EH (cell line): ENCODE measurements at regions not wholly inside any gene's neighbourhood (a gene's known extent, or its start where the extent isn't known, plus 50 kb on each side); places are given as distances from the start of the nearest gene placed in this dataset.
"Not testable (repeated sequence)": the region's sequence is repeated elsewhere in the genome, so short reads cannot be mapped to it uniquely, and the experiment has no call there.

ENCODE experiments used
- DNase-seq: peaks from one replicate; pipeline ENCODE4 v3.0.0-alpha.2; 2015; ENCODE audit warnings: low read depth

DNA sequence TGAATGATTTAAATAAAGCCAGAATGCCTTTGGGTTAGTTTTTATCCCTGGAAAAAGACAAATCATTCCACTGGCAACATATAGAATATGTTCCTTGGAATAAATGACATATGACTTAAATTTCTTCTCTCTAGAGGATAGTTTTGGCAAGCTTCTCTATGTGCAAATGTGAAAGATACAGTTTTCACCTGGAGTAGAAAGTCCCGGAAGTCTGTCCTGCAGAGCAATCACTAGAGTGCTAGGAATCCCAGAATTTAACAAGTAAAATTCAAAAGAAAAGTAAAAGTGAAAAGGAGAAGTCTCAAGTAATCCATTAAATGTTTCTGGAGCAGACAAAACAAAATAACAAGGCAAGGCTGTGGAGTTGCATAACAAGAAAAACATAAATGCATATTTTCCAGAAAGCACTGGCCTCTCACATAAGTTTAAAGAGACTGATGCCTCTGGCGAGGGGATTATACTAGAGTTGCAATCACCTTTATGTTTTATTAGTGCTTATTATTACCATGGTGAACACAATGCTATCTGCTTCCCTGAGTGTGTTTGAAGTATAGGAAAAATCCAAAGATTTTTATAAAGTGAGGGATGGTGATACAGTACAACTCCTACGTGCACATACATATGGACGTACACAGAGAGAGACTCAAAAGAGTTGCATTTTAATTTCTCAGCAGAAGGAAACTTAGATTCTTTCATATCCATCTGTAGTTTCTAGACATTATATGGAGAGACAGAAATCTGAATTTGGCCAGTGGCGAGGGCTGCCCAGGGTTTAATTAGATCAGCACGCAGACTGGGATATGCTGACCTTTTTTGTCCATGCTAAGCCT is 188.3 kb upstream of the ANKRD55 start:
- no peak for DNase-seq

- no peak for DNase-seq
These were observed 187.2 kb upstream of the ANKRD55 start for GRCh38 chr5:56420323-56420722.

DNA sequence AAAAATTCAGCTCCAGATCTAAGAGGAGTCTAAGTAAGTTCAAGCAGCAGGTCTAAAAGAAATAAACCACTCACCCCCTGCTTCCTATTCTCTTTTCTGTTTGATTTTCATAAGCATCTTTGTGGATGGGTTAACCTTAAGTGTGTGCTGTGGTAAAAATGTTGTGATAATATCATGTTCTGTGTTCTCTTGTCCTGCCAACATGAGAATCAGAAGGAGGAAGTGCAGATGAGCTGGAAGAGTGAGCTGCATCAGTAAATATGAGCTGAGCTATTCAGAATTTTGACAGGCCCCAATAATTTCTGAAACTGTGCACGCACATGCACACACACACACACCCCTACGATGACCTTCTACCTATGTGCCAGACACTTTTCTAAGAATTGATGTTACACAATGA is 186.5 kb upstream of the ANKRD55 start:
- DNase-seq: no peak

- DNase-seq: peak; percentile 94
These were observed 182.2 kb upstream of the ANKRD55 start for GRCh38 chr5:56415356-56415765.

- DNase-seq: peak; percentile 55
These were observed 180.9 kb upstream of the ANKRD55 start for GRCh38 chr5:56414066-56414465.

GRCh38 chr5:56413546-56413945 is 180.4 kb upstream of the ANKRD55 start:
- no peak for DNase-seq

DNA sequence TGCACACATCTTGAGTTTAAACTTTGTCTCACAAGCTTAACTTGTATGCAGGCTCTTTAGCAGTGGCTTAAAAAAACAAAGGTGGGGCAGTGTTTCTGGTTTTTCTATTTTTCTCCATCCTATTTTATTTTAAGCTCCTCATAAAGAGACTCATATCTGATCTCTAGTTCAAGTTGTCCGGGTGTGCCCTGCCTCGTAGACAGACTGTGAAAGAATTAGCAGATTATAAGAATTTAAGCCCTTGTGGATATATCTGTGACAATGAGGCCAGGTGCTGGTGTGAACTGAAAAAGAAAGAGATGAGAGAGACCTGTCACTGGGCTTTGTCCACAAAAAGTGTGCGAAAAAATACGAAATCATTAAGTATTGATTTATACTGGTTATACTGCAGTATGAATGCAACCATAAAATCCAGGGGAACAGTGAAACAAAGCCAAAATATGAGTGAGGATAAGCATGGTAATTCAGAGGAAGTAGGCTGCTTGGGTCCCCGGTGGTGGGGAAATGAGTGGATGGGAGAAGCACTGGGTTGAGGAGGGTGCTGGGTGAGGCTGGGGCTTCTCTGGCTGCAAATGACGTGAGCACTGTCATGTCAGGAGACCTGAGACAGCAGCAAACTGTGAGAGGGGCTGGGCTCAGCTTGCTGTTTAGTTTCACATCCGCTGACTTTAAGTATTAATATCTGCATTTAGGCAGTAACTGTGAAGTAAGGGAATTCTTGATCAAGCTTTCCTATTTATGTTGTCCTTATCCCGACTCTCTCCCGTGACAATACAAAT is 179.7 kb upstream of the ANKRD55 start:
- no peak for DNase-seq

DNA sequence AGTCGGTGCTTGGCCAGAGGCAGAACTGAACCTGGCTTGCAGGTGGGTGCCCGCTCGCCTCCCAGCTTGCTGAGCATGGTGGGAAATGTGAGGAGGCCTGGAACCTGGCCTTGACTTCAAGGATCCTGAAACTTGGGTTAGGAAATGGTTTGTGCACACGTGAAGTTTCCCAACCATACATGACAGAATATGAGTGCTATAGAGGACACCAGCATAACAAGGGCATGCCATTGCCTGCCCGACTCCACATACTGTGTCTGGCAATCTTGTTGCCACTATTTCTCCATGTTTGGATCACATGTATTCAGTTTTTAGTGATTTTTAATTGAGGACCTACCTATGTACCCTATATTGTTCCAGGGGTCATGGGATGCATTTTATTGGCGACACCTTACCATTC is 177.6 kb upstream of the ANKRD55 start:
- DNase-seq: no peak

DNA sequence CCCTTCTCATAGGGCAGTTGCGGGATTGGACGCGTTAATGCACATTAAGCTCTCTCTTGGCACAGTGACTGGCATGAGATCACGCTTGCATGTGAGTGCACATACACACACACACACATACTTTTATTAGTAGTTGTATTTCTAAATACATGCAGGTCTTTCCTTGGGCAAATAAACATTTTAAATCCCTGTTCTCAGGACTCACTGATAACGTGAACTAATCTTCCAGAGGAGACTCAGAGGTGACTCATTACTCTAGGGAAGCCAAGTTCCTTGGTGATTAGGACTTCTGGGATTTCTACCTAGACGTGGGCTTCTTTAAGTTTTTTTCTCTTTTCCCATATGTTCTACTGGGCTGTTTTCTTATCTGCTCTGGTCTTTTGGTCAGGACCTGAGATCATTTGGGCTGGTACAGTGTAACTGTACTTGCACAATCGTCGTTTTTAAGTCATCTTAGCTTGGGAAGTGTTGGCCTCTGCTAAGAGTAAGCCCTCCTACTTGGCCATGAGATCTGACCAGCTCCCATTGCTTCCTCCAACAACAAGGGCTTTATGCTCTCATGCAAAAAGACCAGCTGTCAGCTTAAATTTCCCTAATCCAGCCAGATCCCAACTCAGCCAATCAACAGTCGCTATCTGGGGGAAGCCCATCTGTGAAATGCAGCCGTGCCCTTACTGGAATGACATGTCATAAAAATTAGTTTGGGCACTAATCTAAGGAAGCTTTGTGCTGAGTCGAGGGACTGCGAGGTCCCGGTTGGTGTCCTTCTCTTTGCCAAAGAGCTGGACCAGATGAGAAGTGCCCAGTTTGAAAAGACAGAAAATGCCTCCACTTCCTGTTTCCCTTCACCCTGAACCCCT is 176.4 kb upstream of the ANKRD55 start:
- DNase-seq: peak; percentile 78

DNA sequence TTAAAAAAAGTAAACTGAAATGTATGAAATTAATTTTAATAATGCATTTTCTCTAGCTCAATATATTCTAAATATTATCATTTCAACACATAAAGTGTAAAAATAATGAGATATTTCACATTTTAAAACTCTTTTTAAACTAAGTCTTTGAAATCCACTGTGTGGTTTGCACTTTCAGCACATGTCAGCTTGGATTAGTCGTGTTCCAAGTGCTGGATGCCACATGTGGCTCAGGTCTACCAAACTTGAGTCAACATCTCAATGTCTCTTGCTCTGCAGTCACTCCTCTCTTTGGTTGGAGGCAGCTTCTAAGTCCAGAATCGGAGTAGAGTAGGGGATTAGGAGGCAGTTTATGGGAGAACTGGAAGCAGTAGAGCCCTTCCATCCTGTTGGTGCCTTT is 173.7 kb upstream of the ANKRD55 start:
- no peak for DNase-seq

DNA sequence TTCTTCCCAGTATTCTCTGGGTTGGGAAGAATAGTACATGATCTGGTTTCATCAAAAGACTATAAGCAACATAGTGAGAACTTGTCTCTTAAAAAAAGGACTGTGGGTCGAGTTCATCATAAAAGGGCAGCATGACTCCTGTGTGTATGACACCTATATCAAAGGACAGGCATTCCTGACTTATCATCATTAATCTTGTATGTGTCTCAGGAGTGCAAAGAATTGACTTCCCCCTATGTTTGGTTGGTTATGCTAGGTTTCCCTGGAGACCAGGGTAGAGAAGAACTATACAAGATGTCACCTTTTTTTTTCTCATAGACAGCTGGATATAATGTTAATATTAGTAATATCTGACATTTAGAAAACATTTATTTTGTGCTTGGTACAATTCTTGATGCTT is 173.1 kb upstream of the ANKRD55 start:
- DNase-seq: no peak

DNA sequence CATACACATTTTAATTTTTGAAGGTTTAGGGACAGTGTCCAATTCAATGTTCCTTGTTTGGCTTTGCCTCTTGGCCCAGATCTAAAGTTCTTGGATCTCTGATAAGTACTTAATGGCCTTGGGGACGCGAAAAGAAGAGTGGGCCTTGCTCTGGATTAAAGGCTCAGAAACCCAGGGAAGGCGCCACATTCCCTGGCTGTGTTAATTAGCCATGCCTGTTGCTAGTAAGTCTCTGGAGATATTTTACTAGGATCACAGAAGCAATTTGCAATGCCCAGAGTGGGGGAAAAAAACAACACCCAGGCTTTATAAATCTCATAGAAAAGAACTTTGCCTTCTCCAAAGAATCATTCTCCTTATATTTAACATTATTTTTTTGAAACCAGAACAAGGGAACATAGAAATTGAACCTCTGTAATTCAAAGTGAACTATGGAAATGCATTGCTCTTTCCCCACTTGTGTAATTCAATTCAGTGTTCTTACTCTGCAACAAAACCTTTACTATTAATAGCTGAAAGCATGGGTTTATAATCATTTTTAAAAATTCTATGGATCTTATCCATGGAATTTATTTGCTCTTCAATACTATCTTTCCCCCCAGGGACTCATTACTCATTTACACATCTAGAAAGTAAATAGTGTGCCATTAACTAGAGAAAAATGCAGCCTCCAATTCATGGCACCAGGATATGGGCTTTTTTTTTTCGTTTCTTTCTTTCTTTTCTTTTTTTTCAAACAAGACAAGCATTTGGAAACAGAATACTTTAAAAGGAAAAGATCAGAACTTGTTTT is 172.2 kb upstream of the ANKRD55 start:
- DNase-seq: no peak

DNA sequence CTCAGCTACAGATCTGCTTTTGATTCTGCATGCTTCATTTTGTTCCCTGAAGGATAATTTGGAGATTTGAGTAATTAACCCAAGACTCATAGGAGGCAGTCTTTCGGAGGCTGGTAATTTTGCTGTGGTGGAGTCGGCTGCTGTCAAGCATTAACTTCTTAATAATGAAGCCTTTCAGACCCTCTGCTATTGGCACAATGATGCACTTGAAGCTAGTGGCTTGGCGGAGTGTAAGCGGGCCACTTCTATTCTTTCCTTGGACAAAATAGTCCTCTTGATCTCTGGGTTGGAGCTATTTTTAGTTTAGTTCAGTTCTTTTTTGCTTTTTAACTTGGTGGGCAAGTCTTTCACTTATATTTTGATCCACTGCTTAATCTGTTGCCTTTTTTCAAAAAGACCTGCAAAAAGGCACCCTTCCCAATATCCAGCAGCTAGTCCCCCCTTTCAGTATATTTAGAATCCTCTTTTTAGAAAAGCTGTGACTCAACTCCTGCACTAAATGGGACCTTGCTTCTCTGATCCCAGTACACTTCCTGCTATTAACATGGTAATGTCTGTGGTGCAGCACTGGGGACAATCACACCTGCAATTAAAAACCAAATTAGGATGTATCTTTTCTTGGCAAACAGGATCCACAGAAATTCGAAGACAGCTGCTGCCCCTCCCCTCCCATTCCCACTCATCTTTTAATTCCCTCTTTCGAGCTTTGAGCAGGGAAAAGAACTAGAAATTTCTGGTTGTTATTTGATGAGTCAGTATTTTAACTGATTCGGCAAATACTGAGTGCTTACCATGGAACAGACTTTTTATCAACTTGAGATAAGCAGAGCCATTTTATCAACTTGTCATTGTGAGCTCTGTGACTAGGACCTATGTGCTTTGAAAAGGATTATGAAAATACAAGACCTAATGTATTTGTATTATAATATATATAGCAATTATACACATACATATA is 169.4 kb upstream of the ANKRD55 start:
- DNase-seq: no peak

- not testable (repeated sequence) for DNase-seq
These were observed 164.7 kb upstream of the ANKRD55 start for GRCh38 chr5:56397796-56398195.

- no peak for DNase-seq
These were observed 163.5 kb upstream of the ANKRD55 start for GRCh38 chr5:56396634-56397033.

DNA sequence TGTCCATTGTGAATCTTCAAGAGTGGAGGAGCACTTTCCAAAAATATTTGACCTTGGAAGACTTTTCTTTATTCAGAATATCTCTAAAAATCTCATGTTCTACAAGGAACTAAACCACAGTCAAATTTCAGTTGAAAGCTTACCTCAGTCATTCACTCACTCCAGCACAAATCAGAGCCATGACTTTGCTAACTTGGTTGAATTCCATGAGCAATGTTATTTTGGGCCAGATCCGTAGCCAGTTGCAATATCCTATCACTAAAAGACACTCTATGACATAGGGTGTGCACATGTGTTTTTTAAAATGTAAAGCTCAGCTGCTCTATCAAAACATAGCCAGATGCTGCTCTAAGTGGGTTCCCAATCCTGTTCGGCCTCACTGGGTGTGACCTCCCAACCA is 156.1 kb upstream of the ANKRD55 start:
- DNase-seq: no peak

DNA sequence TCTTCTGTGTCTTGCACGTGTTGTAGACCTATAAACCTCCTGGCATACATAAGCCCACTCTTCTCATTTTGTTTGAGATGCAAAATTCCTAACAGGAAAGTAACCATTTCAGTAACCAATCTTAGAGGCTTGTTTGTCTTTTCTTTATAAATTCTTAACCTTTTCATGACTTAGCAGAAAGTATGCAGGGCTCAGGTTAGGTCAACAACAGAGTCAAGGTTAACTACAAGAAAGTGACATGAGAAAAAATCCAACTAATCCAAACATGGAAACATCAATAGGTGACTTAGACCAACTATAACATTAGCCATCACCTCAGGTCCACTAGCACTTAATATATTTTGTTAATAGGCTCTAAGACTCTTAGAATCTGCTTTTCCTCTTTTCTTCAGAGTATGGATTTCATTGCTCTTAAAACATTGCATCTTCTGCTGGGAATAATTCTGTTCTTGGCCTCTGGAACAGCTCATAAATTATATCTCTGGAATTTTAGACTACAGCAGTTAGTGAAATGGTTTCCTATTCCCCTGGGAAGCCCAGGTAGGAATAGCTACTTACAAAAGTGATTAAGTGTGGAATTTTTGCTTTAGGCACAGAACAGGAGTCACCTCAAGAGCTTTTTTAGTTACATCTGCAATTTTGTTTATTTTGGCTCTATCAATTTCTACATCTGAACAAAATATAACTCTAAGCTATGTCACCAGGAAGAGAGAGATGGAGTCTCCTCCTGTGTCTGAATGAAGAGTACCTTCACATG is 155.3 kb upstream of the ANKRD55 start:
- no peak for DNase-seq

DNA sequence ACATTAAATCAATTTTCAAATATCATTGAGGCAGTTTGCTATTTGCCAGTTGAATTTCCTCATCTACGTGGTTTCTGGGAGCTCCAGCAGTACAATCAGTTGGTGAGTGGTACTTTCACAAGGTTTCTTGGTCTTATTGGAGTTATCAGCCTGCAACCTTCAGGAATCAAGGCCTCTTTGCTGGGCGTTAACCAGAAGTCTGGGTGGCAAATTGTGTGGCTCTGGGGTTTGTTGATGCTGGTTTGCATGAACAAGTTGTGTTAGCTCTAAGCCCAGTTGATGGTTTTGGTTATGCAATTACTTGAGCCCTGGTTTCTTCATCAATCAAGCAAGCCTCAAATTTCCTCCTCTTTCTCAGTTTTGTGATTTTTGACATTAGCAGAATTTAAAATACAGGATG is 152.9 kb upstream of the ANKRD55 start:
- DNase-seq: no peak

DNA sequence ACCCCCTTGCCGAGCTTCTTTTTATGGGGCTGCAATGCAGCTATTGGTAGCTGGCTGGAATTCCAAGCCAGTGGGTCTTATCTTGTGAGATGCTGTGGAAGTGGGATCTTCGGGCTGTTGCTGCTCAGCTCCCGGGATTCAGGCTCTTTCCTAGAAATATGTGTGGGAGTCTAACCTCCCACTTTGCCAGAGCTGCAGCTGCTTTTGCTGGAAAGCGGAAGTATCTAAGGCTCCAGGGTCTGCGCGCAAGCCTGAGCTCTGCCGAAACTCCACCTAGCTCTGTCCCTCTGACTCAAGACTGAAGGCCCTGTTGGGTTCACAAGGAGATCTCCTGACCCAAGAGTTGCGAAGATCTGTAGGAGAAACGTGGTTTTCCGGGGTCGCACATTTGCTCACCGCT is 151.1 kb upstream of the ANKRD55 start:
- DNase-seq: no peak

DNA sequence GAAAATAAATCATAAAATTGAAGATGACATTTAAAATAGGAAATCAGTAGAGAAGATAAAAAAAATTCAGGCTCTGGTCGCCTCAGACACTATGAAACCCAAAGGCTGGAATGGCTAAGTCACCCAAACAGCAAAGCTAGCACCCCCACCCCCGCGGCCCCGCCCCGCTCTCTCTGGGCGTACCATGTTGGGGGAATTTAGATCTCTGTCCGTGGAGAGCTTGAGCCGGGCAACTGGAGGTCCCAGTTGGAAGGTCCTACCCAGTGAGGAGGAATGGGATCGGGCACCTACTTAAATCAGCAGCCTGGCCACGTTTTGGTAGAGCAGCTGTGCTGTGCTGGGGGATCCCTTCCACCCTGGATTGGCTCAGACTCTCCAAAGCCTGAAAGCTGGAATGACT is 150.6 kb upstream of the ANKRD55 start:
- no peak for DNase-seq
